Hepatocyte (in vitro differentiated cells): ENCODE measurements at regions not wholly inside any gene's neighbourhood (a gene's known extent, or its start where the extent isn't known, plus 50 kb on each side); places are given as distances from the start of the nearest gene placed in this dataset.

Experiments
- DNase-seq: peaks from one replicate; pipeline ENCODE4 v3.0.0-alpha.2; 2016; ENCODE audit warnings: low spot score
- H2AFZ ChIP-seq: fragments of 200-600 bp; sonication (generic); 2 replicates; pipeline ENCODE4 v1.6.0; 2016; ENCODE audit warnings: antibody characterized with exemption, mild to moderate bottlenecking
- H3K27ac ChIP-seq: fragments of 200-600 bp; sonication (generic); 2 replicates; pipeline ENCODE4 v1.5.1; 2016; ENCODE audit warnings: mild to moderate bottlenecking
- H3K27me3 ChIP-seq: fragments of 200-600 bp; sonication (generic); 2 replicates; pipeline ENCODE4 v1.6.1; 2016
- H3K36me3 ChIP-seq: fragments of 200-600 bp; sonication (generic); replicated peaks from 2 replicates; pipeline ENCODE4 v1.5.1; 2016; ENCODE audit warnings: low read depth; ENCODE audit not compliant: insufficient read depth
- H3K4me1 ChIP-seq: fragments of 200-600 bp; sonication (generic); 2 replicates; pipeline ENCODE4 v1.5.1; 2016; ENCODE audit warnings: mild to moderate bottlenecking, moderate library complexity; ENCODE audit not compliant: insufficient read depth
- H3K4me2 ChIP-seq: fragments of 200-600 bp; sonication (generic); 2 replicates; pipeline ENCODE4 v1.6.0; 2016
- H3K4me3 ChIP-seq: fragments of 200-600 bp; sonication (generic); 2 replicates; pipeline ENCODE4 v1.5.1; 2016; ENCODE audit warnings: mild to moderate bottlenecking
- H3K79me2 ChIP-seq: fragments of 200-600 bp; sonication (generic); 2 replicates; pipeline ENCODE4 v1.6.0; 2017; ENCODE audit warnings: mild to moderate bottlenecking
- H3K9me2 ChIP-seq: fragments of 200-600 bp; sonication (generic); replicated peaks from 2 replicates; pipeline ENCODE4 v1.6.0; 2017; ENCODE audit warnings: mild to moderate bottlenecking; ENCODE audit not compliant: insufficient read depth
- H3K9me3 ChIP-seq: fragments of 200-600 bp; sonication (generic); 2 replicates; pipeline ENCODE4 v1.5.1; 2016; ENCODE audit warnings: low read depth, mild to moderate bottlenecking
- H4K20me1 ChIP-seq: fragments of 200-600 bp; sonication (generic); 2 replicates; pipeline ENCODE4 v1.6.0; 2016; ENCODE audit warnings: mild to moderate bottlenecking; ENCODE audit not compliant: insufficient read depth, poor library complexity, severe bottlenecking
- EZH2 ChIP-seq: fragments of 200-600 bp; sonication (generic); IDR thresholded peaks from 2 replicates; pipeline ENCODE4 v1.6.1; 2016; ENCODE audit warnings: antibody characterized with exemption, mild to moderate bottlenecking, borderline replicate concordance
- EZH2phosphoT487 ChIP-seq: fragments of 200-600 bp; sonication (generic); IDR thresholded peaks from one replicate; pipeline ENCODE4 v1.6.1; 2018; ENCODE audit warnings: antibody characterized with exemption, mild to moderate bottlenecking, low read depth, moderate library complexity; ENCODE audit not compliant: unreplicated experiment, severe bottlenecking
- WGBS: methylation state at CpG from one replicate; pipeline ENCODE4 v1.1.6; 2016; ENCODE audit warnings: low lambda C conversion rate; ENCODE audit errors: missing lambda C conversion rate; 5-methylcytosine and 5-hydroxymethylcytosine counted together
- TF ChIP-seq, protein P1 (sequence below): fragments of 200-600 bp; sonication (generic); IDR thresholded peaks from 2 replicates; pipeline ENCODE4 v1.5.1; 2016; ENCODE audit warnings: antibody characterized with exemption, mild to moderate bottlenecking; ENCODE audit not compliant: poor library complexity

DNA sequence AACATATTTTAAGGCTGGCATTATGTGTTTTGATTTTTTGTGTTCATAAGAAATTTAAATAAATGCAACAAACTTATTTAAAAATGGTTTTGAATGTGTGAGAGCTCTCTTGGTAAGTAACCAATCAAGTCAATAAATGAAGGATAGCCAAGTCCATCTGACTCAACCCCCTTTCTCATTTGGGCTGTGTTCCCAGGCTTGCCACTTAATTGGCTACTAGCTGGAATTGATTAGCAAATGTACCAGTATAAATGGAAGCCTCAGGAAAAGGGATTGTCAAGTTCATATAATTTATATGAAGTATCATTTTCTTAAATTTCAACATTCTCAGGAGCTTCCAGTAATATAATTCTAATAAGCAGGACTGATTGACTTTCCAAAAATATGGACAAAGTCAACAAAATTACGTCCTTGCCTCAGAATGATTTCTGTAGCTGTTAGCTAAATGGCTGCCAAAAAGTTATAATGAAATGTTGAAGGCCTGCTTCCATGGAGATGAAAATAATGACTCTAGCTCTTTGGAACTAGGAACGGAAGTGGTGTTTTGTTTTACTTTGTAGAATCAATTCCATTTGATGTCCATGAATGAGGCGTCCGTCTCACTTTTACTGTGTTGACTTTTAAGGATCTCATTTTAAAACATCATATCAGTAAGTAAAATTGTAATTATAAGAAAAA is 614.9 kb downstream of the CDH26 start:
- Histone ChIP-seq H3K36me3 (no peaks in the 10 kb centered on the region), H4K20me1 (no peaks in the 10 kb centered on the region), H3K4me1 (no peaks in the 10 kb centered on the region), H3K79me2 (no peaks in the 10 kb centered on the region), H2AFZ (no peak overlapping the region), H3K9me3 (no peaks in the 10 kb centered on the region), H3K27ac (no peak overlapping the region), H3K4me3 (no peak overlapping the region), H3K27me3 (no peaks in the 10 kb centered on the region), H3K4me2 (no peak overlapping the region), H3K9me2 (no peaks in the 10 kb centered on the region)
- DNase-seq, result no peak
- 88% methylated on average over 4 of the region's 4 CpGs for WGBS
- TF ChIP-seq, protein P1, sequence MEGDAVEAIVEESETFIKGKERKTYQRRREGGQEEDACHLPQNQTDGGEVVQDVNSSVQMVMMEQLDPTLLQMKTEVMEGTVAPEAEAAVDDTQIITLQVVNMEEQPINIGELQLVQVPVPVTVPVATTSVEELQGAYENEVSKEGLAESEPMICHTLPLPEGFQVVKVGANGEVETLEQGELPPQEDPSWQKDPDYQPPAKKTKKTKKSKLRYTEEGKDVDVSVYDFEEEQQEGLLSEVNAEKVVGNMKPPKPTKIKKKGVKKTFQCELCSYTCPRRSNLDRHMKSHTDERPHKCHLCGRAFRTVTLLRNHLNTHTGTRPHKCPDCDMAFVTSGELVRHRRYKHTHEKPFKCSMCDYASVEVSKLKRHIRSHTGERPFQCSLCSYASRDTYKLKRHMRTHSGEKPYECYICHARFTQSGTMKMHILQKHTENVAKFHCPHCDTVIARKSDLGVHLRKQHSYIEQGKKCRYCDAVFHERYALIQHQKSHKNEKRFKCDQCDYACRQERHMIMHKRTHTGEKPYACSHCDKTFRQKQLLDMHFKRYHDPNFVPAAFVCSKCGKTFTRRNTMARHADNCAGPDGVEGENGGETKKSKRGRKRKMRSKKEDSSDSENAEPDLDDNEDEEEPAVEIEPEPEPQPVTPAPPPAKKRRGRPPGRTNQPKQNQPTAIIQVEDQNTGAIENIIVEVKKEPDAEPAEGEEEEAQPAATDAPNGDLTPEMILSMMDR, result no peak
- TF ChIP-seq EZH2phosphoT487 (no peak), EZH2 (no peak)

- Histone ChIP-seq H3K36me3 (no peaks in the 10 kb centered on the region), H3K9me3 (no peaks in the 10 kb centered on the region), H3K9me2 (no peaks in the 10 kb centered on the region), H4K20me1 (no peaks in the 10 kb centered on the region), H3K4me2 (no peak overlapping the region), H3K27ac (no peak overlapping the region), H3K79me2 (no peaks in the 10 kb centered on the region), H3K4me1 (no peaks in the 10 kb centered on the region), H2AFZ (no peak overlapping the region), H3K4me3 (no peak overlapping the region), H3K27me3 (no peaks in the 10 kb centered on the region)
- DNase-seq, result no peak
- 95% methylated on average over 2 of the region's 2 CpGs for WGBS
- TF ChIP-seq EZH2, result no peak
- no peak for TF ChIP-seq EZH2phosphoT487
- TF ChIP-seq, protein P1, result no peak
Observed at GRCh38 chr20:60576236-60576635, 618.0 kb downstream of the CDH26 start.

DNA sequence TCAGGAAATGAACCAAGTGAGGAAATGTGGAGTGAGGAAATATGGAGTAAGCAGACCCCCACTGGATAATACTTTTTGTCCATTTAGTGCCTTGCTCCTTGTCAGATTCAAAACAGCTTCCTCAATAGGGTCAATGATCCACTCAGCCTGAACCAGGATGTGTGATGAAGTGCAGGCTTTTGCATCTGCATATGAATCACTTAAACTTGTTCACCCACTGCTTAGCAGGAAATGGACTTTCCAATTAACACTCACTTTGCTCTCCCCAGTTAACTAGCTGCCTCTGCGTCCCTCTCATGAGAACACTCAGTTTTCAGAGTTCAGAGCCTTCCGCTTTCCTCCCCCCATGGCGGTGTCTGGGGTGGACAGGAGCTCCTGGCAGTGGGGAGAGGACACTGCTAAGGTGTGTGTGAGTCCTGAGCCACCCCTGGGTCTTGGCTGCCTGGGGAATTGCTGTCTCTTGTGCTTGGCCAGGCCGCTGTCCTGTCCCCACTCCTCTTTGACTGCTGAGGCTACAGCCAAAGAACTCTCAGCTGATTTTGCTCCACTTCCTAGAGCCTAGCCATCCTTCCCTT is 621.8 kb downstream of the CDH26 start:
- Histone ChIP-seq H3K9me3 (no peaks in the 10 kb centered on the region), H3K9me2 (no peaks in the 10 kb centered on the region), H3K4me1 (no peaks in the 10 kb centered on the region), H3K36me3 (no peaks in the 10 kb centered on the region), H2AFZ (no peak overlapping the region), H3K27ac (no peak overlapping the region), H4K20me1 (no peaks in the 10 kb centered on the region), H3K4me3 (no peak overlapping the region), H3K79me2 (no peaks in the 10 kb centered on the region), H3K27me3 (no peaks in the 10 kb centered on the region), H3K4me2 (no peak overlapping the region)
- no peak for DNase-seq
- TF ChIP-seq EZH2phosphoT487, result no peak
- TF ChIP-seq, protein P1, result no peak
- 74% methylated on average over 4 of the region's 4 CpGs for WGBS
